Middle frontal gyrus (tissue), 1 donor: ENCODE measurements at regions not wholly inside any gene's neighbourhood (a gene's known extent, or its start where the extent isn't known, plus 50 kb on each side); places are given as distances from the start of the nearest gene placed in this dataset.

ENCODE experiments used
- DNase-seq: peaks from one replicate; pipeline ENCODE4 v3.0.0-alpha.2; 2015; ENCODE audit warnings: low spot score; ENCODE audit errors: extremely low spot score

- no peak for DNase-seq
These were observed 163.9 kb upstream of the KIT start for GRCh38 chr4:54493862-54494261.

DNA sequence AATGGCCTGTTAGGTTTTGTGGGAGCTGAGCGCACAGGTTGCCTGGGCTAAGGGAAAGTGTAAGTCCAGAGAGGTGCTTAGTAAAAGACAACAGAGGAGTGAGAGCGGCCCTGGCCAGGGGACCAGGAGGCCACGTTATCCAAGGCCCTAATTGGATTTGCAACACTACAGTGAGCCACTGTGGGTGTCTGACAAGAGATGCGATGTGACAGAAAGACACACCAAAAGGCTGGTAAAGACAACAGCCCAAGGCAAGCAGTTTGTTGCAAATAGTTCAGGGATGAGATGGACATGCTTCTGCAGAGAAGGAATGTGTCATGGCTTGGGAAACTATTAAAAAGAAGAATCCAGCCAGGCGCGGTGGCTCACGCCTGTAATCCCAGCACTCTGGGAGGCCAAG, 162.7 kb upstream of the KIT start:
- DNase-seq, result no peak

DNA sequence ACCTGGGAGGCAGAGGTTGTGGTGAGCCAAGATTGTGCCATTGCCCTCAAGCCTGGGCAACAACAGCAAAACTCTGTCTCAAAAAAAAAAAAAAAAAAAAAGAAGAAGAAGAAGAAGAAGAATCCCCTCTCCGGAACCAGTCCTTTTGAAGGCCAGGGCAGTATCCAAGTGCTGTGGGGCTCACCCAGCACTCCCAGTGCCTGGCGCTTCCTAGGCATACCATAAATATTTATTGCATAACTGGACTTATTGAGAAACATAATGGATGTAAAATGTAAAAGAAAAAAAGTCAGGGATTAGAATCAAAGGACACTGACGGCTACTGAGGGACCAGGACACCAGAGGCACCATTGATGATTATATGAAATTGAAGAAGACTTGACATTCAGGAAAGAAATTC, 162.1 kb upstream of the KIT start:
- DNase-seq, result no peak

DNA sequence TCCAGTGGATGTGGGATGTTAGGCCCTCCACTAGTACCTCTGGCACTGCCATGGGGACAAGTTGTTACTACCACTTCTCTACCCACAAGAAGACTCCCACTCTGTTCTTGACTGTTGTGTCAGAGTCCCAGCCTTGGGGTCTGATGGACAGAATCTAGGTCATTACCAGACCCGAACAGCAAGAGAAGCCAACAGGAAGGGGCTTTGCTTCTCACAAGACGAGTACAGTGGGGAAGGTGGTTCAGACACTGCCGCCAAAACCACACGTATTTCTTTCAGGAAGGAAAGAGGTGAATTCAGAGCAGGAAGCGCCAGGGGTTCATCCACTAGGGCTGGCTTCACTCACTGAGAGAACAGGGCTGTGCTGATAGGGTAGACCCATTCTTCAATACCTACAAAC, 161.3 kb upstream of the KIT start:
- DNase-seq, result no peak

DNA sequence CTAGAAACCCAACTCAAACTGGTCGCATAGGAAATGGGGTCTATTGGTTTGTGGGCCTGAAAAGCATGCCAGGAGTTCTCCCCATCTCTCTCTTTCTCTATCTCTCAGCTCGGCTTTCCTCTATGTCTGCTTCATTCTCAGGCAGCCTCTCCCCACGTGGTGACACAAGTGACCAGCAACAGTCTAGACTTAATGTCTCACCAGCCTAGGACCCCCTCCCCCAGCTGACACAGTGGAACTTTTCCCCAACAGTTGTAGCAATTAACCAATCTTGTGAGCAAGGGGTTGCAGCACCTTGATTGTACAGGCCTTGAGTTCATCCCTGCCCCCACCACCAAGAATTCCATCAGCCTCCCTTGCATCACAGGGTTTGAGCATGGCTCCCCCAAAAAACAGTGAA, 159.8 kb upstream of the KIT start:
- no peak for DNase-seq

- no peak for DNase-seq
These were observed 159.1 kb upstream of the KIT start for GRCh38 chr4:54498661-54499111.

DNA sequence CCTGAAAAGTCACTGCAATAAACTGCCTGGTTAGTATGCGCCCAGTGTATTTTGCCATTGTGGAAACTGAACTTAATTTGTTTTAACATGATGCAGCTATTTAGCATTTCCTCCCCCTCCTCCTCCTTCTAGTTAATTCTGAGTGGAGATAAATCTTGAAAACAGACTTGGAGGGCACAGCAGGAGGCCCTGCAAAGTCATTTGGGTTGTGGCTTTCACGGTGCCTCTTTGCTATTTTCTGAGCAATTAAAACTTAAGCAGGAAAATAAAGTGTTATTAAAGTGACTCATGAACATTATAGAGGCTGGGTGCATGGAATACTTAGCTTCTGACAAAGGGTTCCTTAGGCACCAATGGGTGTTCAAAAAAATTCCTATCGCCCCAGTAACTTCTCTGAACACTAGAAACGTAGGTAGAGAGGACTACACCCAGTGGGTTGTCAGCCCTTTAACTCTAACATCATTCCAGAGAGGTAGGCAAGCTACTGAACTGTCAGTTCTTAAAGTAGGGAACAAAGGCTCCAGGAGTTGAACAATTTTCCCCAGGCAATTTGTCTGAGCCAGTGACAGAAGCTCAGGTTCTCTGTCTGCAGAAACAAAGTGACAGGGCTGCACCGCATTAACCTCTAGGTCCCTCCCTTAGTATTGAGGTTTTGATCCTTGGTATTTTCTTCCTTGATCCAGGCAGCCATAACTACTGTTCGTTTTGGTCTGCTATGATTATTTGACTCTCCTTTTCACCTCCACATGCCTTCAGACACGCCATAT, 158.3 kb upstream of the KIT start:
- DNase-seq, result no peak

DNA sequence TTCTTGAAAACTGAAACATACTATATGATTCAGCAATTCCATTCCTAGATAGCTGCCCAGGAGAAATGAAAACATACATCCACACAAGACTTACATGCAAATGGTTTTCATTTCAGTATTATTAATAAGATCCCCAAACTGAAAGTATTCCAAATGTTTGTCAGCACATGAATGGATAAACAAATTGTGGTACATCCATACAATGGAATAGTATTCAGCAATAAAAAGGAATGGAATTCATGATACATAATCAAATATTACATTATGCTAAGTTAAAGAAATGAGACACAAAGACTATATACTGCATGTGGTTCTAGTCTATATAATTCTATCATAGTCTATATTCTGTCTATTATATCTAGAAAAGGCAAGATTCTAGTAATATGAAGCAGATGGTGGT, 152.4 kb upstream of the KIT start:
- DNase-seq, result no peak

- no peak for DNase-seq
These were observed 151.8 kb upstream of the KIT start for GRCh38 chr4:54505996-54506395.

DNA sequence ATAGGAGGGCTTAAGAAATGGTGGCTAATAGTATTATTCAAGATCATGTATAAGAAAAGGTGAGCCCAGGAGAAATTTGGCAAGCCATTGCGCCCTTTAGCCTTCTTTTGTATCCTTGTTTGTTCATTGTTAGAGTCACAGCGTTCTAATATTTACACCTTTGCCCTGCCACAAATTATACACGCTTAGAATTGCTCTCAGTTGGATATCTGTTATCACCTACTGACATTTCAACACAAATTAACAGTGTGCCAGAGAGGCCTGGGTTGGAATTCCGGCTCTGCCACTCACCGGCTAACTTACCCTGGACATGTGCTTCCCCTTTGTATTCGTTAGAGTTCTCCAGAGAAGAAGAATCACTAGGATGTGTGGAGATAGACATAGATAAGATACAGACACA, 148.7 kb upstream of the KIT start:
- no peak for DNase-seq

GRCh38 chr4:54513204-54513603, 144.6 kb upstream of the KIT start:
- no peak for DNase-seq

- DNase-seq, result no peak
These were observed 144.0 kb upstream of the KIT start for GRCh38 chr4:54513741-54514140.

GRCh38 chr4:54516556-54517215, 141.1 kb upstream of the KIT start:
- no peak for DNase-seq

DNA sequence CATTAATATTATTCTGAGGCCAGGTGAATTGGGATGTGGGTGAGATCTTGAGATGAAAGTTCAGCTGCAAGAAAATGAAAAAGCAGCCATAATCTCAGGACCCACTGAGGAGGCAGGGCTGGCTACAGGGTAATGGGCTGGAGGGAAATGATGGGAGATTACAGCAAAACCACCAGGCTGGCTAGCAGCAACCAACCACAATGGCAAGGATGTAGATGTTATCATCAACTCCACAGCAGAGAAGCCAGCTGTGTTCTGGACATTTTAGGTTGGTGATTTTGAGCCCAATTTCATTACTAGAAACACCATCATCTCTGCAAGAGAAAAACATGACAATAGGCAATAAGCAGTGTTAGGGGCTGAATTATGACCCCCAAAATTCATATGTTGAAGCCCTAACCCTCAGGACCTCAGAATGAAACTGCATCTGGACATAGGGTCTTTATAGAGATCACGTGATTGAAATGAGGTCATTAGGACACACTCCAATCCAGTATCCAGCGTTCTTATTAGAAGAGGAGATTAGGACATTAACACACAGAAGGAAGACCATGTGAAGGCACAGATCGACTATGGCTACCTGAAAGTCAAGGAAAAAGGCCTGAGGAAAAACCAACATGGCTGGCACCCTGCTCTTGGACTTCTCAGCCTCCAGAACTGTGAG, 139.8 kb upstream of the KIT start:
- DNase-seq, result no peak

DNA sequence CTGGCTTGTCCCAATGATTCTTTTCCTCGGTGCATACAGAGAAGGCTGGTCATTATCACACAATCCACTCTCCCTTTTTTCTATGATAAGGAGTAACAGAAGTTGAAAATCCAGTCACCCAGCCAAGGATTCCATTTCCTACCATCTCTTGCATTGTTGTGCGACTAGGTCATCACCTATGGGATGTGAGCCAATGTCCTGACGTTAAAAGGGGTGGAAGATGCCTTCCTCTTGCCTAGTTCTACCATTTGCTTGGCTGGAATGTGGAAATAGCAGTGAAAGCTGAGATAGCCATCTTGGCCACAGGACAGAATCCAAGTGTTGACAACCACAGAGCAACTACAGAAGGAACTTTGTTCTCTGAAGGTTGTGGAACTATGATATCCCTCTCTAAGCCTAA, 132.2 kb upstream of the KIT start:
- no peak for DNase-seq

- no peak for DNase-seq
These were observed 131.2 kb upstream of the KIT start for GRCh38 chr4:54526560-54526959.

- DNase-seq, result no peak
These were observed 130.2 kb upstream of the KIT start for GRCh38 chr4:54527532-54527931.

- peak; percentile 39 for DNase-seq
These were observed 118.2 kb upstream of the KIT start for GRCh38 chr4:54539500-54540029.

DNA sequence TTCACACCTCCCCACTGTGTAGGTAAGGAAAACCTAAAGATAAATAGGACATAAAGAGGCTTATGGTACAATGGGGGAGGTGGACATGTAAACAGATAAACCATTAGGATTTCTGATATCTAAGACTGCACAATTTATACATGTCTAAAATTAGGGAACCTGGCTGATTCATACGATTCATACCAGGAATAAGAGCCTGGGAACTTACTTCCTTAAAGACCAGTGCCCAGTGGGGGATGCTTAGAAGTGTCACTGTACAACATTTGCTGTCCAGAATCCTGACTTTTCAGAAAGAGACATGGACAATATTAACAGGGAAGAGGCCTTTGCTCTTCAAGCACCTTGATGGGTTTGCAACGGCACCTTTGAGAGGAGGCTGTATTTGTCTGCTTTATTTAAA, 116.8 kb upstream of the KIT start:
- no peak for DNase-seq

DNA sequence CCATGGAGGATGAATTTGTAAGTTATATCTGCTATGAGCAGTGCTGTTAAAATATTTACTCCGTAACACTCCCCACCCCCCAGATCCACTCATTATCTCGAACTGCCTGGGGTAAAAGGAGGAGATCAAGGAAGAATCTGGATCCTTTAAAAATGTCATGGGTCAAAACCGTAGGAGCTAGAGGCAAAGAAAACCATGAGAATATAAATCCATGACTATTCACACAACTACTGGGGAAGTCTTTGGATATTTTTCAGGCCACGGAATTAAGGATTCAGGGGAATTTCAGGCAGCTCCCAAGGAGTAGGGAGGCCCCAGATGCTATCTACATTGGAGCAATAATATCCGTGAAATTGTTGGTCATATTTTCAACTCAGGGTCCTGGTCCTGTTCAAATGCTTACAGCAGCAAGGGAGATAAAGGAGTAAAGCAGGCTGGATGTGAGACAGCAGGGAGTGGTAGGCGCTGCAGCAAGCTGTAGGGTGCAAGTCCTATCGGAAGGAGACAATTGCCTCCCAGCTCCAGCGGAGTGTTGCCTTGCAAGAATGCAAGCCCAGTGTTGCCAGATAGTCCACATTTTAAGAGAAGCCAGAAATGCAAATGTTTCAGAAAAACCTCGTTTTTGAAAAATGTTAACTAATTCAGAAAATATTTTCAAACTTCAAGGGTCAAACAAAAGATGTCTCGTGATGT, 116.2 kb upstream of the KIT start:
- DNase-seq, result no peak

- no peak for DNase-seq
These were observed 115.7 kb upstream of the KIT start for GRCh38 chr4:54542119-54542438.

GRCh38 chr4:54542540-54543041, 115.2 kb upstream of the KIT start:
- no peak for DNase-seq
